HTR-8/SVneo (cell line): ENCODE measurements at regions not wholly inside any gene's neighbourhood (a gene's known extent, or its start where the extent isn't known, plus 50 kb on each side); places are given as distances from the start of the nearest gene placed in this dataset.
"Not testable (repeated sequence)": the region's sequence is repeated elsewhere in the genome, so short reads cannot be mapped to it uniquely, and the experiment has no call there.

Experiments used
- DNase-seq: peaks from one replicate; pipeline ENCODE4 v3.0.0; 2011; ENCODE audit warnings: low spot score, mixed read lengths; ENCODE audit not compliant: insufficient read length
- FAIRE-seq: peaks from 2 replicates; lab custom pipeline; 2011; peaks lifted over from hg19 to GRCh38; lab: Jason Lieb, UNC

DNA sequence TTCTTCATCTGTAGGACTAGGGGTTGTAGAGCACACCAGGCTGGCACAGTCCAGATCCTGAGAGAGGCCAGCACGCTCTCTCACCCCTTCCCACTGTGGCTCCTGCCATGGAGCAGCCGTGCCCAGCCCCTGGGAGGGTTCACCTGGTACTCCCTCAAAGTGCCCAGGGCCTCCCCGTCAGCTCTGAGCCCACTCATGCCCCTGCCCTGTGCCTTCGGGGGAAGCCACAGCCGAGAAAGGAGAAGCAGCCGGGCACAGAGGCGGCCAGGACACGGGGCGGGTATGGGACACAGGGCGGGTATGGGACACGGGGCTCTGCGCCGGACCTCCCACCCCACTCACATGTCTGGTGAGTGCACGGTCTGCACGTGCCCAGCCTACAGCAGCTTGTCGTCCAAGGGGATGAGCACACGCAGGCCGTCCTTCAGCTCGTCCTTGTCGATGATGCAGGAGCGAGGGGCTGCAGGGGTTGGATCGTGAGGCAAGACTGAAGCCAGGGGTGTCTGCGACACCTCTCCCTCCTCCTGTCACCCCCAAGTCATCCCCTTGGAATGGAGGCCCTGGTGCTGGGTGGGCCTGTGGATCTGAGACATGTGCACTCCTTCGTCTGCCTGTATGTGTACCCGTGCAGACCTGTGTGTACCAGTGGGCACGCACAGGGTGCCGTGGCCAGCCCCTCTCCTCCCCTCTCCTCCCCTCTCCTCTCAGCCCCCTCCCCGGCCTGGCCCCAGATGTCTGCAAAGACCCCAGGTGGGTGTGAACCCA is 417.9 kb upstream of the ZNF722 start:
- DNase-seq, FAIRE-seq: not testable (repeated sequence)

DNA sequence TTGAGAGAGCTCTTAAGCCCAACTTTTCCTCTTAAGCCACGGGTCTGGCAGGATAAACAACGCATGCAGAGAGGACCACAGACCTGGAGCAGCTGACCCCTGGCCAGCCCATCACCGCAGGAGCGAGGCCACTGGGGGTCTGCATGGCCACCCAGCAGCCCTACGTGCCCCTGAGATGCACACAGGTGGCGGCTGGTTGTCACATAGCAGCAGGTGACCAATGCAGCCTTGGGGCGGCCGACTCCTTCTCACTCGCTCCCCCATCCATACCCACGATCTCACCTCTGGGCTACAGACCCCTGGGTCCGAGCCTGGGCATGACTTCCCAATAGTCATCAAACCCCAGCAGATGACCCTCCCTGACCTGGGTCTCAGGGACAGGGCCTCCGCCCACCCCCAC is 415.9 kb upstream of the ZNF722 start:
- not testable (repeated sequence) for FAIRE-seq, DNase-seq

DNA sequence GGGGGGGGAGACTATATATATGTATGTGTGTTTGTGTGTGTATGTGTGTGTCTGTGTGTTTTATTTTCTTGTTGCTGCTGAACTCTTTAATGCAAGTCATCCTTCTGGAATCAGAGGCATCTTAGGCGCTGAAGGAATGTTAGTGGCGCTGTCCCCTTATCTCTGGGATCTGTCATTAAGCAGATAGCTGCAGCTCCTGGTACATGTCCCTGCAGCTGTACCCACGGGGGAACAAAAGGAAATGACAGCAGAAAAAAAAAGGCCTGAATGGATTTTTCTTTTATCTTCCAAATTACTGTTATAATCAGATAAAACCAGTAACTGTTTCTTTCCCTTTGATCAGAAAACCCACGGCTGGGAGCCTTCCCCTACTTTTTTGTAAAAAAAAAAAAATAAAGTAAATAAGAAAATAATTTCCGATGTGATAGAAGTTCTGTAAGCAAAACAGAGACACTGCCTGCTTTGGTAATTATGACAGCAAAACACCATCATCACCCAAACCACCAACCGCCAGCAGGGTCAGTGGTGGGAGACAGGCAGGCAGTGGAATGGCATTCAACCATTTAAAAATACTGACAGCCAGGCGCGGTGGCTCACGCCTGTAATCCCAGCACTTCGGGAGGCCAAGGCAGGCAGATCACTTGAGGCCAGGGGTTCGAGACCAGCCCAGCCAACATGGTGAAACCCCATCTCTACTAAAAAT is 411.3 kb upstream of the ZNF722 start:
- not testable (repeated sequence) for FAIRE-seq, DNase-seq

DNA sequence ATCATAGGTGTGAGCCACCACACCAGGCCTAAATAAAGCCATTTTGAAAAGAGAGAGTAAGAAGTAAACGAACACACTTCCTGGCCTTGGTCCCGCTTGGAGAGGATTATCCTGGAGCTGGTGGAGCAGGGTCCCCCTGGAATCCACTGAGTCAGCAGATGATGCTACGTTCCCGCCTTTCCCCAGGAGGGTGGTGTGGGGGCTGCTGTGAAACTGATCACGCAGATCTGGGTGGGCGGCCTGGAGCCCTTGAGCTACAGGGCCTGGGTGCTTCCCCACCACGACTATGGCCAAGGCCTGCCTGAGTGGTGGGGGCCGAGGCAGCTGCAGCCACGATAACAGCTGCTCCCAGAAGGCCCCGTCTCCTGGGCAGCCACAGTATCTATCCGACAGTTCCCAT is 407.4 kb upstream of the ZNF722 start:
- not testable (repeated sequence) for DNase-seq, FAIRE-seq

DNA sequence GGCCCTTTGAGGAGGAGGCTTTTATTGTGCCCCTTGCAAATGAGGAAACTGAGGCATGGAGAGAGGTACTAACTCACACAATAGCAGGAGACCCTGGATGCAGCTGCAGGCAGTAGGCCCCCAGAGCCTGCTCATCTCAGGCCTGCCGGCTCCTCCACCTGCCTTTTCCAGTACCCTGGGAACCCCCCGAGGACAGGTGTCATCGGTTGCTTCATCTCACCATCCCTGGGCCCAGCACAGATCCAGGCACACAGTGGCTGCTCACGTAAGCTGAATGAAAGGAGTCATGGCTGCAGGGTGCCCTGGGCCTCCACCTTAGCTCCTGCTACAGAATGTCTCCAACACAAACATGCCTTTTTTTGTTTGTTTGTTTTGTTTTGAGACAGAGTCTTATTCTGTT is 394.8 kb upstream of the ZNF722 start:
- not testable (repeated sequence) for FAIRE-seq, DNase-seq

DNA sequence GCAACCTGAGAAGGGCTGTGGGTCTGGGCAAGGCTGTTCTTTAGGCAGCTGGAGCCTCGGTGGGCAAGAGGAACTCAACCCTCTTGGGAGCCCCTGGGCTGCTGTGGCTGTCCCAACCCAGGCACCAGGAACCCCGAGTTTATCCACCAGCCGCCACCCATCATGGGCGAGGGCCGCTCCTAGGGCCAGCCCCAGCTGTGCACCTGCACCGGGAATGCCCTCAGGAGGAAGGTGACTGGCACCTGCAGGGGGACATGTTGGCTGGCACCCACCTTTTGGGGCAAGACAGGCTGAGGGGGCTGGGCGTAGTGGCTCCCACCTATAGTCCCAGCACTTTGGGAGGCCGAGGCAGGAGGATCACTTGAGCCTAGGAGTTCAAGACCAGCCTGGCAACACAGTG is 393.8 kb upstream of the ZNF722 start:
- FAIRE-seq, DNase-seq: not testable (repeated sequence)

DNA sequence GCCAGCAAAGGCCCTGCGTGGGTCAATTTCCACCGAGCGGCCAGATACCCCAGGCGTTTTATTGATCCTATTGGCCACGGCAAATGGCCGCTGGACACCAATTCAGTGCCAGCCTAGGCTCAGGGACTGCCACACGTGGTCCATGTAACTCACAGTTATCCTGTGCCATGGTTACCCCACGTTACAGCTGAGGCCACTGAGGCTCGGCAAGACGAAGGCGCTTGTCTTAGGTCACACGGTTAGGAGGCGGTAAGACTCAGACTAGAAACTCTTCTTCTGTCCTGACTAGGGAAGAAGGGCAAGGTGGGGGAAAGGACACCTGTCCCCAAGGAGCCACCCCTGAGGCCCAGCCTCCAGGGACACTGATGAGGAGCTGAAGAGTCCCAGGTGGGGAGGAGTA is 381.1 kb upstream of the ZNF722 start:
- not testable (repeated sequence) for DNase-seq, FAIRE-seq

DNA sequence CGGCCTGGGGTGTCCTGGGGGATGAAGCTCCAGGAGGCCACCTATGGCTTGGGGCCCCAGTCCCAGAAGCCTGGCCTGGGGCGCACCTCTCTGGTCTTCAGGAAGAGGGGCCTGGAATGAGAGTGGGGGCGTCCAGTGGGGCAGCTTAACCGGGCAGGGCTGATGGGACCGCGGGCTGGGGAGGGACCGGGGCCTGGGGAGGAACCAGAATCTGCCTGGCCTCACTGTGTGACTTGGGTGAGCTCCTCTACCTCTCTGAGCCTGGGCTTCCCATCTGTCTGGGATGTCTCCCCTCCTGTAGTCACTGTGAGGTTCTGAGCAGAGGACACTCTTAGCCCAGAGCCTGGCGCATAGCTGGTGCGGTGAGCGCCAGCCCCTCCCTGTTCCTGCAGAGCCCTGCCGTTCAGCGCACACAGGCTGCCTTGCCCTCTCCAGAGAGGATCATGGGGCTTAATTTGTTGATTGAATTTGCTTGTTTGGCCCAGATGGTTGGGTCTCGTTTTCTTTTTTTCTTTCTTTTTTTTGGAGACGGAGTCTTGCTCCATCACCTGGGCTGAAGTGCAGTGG is 378.4 kb upstream of the ZNF722 start:
- DNase-seq, FAIRE-seq: not testable (repeated sequence)

DNA sequence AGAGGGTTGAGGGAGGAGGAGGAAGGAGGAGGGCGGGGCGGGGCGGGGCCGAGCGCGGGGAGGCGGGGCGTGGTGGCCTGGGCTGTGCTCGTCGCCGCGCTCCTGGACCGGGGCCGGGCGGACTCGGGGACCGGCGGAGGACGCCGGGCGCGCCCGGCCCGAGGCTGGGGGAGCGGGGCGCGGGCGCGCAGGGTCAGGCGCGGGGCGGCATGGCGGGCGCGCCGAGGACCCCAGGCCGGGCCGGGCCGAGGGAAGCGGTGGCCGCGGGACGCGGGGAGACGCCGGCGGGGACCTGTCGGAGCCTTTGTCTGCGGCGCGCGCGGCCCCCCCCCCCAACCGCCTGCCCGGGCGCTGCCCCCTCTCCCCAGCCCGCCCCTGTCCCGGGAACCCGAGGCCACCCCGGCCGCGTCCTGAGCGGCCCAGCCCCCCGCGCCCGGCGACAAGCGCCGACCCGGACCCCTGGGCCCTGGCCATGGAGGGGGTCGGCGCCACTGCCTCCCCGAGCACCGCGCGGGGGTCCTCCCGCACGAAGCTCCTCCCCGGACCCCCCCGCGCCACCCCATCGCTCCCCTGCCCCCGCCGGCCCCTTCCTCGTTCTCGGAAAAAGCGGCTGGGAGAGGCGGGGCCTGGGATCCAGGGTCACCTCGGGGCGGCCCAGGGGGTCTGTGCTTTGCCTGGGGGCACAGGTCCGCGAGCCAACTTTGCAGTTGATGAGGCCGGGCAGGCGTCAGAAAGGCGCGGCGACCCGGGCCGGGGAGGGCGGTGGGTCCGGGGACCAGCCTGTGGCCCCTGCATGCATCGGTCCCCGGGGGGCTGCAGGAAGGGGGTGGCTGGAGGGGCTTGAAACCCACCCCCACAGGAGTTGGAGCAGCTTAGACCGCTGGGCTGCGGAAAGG is 370.8 kb upstream of the ZNF722 start:
- FAIRE-seq, DNase-seq: not testable (repeated sequence)

DNA sequence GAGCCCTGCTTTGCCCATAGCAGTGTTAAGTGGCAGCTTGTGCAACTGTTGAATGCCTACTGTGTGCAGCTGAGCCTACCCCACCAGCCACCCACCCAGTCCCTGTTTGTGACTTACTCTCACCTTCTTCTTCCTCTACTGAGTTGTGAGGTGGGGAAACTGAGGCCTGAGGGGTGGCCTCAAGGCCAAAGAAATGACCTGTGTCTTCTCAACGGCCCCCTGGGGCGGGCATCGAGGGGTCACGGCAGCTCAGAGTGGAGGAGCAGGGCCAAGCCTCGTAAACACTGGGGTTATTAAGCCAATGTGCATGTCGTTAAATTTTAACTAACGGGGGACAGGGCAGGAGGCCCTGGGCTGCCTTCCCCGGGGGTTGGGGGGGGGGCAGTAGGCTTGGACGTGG is 369.6 kb upstream of the ZNF722 start:
- not testable (repeated sequence) for DNase-seq, FAIRE-seq

DNA sequence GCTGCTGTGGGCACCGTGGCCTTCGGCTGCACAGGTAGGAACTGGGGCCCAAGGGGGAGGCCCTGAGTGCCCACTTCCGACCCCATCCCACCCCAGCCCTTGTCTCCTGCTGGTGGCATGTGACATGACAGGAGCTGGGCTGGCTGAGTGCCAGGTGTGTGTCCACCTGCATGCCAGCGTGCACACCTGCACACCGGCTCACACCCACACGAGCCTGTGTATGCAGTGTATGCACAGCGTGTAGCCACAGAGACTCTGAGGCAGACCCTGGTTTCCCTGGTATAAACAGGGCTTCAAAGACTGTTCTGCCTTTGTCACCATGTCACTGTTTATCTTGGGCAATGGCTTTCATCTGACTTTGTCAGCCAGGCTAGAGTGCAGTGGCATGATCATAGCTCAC is 362.1 kb upstream of the ZNF722 start:
- not testable (repeated sequence) for DNase-seq, FAIRE-seq

DNA sequence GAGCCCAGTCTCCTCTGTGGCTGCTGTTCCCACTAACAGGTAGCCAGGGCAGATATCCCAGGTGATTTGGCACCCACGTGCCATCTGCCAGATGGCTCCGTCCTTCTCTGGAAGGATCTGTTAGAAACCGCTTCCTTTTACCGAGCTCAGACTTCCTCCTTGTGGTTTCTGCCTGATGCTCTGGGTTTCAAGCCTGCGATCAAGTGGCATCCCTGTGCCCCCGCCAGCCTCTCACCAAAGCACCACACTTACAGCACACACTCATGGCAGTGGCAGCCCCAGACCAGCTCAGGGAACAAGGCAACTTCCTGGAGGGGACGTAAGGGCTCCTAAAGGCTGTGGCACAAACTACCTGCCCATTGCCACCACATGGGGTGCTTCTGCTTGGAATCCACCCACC is 333.1 kb upstream of the ZNF722 start:
- FAIRE-seq, DNase-seq: not testable (repeated sequence)

DNA sequence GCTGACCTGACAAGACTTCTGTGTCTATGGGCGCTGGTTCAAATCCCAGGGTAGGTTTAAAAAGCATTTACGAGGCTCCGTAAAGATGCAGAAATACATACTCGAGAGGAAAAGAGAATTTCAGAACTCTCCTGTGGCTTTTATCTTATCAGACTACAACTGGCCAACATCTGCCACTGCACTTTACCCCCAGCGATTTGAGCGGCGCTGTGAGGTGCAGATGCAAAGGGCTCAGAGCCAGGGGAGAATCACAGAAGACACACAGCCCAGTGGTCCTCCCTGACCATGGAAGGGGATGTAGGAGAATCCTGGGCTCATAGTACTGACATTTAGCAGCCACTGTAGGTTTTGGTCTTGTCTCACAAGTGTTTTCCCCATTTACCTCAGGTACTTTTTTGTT is 307.2 kb upstream of the ZNF722 start:
- FAIRE-seq, result not testable (repeated sequence)

DNA sequence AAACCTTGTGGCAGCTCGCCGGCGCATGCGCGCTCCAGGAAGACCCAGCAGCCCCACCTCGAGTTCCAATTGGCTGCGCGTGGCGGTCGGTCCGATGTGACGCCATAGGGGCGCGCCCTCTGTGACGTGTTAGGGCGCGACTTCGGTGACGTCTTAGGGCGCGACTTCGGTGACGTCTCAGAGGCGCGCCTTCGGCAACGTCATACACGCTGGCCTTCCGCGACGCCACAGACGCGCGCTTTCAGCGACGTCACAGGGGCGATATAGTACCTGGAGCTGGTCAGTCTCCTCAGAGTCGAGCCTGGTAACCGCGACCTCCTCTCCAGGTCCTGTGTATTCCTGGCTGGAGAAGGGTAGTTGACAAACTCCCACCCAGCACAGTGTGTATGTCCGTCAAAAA is 304.4 kb upstream of the ZNF722 start:
- FAIRE-seq, DNase-seq: not testable (repeated sequence)

More for the DNA sequence above, 307.2 kb upstream of the ZNF722 start:
- DNase-seq, result not testable (repeated sequence)
